ENCODE measurements at regions not wholly inside any gene's neighbourhood (a gene's known extent, or its start where the extent isn't known, plus 50 kb on each side); places are given as distances from the start of the nearest gene placed in this dataset.

DNA sequence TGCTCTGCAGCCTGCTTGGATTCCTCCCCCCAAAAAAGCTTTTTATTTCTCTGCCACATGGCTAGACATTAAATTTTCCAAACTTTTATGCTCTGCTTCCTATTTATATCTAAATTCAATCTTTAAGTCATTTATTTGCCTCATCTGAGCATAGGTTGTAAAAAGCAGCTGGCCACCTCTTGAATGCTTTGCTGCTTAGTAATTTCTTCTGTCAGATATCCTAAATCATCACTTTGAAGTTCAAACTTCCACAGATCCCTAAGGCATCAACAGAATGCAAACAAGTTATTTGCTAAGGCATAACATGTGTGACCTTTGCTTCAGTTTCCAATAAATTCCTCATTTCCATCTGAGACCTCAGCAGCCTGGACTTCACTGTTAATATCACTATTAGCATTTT, 209.6 kb downstream of the FSCB start:
- no peak for DNase-seq (ENCODE audit: low read depth)

DNA sequence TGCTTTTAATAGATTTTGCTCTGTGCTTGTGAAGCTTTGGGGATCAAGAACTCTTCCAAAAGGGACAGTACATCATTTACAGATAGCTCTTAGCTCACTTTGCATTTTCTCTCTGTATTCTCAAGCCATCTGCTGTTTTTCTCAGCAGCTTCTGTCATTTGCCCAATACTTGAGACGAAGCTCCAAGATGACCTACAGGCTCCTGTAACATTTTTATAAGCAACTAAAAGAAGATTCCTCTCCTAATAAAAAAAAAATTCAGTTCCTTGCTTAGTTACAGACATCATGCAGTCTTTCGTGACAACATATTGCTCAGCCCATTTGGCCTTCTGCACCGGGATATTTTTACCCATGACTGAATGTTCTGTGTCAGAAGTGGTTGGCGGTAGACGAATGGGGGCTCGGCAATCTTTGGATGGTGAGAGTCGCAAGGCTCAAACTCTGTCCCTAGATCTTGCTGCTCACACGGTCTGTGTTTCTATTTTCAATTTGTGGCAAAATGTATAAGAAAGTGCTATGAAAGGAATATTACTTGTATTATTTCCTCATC, 215.6 kb downstream of the FSCB start:
- DNase-seq (ENCODE audit: low read depth), result no peak

DNA sequence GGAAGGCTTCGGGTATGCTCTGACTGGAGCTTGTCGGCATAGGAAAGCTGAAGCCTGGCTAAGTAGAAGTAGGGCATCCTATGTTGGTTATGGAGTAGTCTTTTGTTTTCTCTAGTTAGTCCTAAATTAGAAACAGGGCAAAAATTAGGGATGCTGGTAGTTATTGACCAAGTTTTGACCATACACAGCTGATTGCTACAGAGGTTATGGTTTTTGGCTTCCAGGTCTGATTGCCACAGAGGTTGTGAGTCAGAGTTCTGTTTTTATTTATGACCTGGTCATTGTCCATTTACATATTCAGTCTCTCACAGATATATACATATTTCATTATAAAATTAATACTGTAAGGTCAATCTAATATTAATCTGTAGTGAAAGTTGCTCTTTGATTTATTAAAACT, 219.2 kb downstream of the FSCB start:
- DNase-seq (ENCODE audit: low read depth), result peak; percentile 17

DNA sequence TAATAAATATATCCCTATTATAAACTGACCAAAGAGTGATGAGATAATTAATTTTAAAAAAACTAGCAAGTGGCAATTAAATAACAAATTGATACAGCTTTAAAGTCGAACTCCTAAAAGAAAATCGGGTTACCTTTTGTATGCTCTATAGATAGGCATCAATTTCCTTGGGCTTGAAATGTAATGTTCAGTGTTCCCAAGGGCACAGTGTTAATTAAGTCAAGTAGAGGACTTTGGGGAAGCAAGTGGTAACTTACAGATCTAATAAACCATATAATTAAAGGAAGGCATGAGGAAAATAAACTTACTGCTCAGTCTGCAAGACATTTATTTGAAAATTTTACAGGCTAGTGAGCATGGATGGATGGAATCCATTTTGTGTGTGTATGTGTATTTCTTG, 220.9 kb downstream of the FSCB start:
- DNase-seq (ENCODE audit: low read depth), result no peak

- DNase-seq (ENCODE audit: low read depth), result no peak
Measured at GRCh38 chr14:44283836-44284235, 223.2 kb downstream of the FSCB start.

DNA sequence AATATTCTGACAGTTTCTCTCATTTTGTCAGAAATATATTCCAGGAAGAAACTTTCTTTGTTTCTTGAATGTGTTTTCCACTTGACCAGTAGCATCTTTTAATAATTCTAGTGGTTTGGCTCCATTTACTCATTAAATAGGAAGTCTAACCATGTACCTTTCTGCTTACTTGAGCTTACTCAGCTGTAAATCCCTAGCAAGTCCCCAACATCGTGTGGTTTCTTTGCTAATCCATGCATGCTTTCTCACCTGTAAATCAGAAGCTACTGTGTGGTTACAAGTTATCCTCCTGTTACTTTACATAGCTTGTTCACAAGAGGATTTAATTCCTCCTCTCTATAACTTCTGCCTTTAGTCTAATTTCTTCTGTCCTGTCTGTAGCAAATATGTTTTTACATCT, 227.7 kb downstream of the FSCB start:
- no peak for DNase-seq (ENCODE audit: low read depth)

GRCh38 chr14:44271637-44272036, 235.4 kb downstream of the FSCB start:
- peak; percentile 16 for DNase-seq (ENCODE audit: low read depth)

DNA sequence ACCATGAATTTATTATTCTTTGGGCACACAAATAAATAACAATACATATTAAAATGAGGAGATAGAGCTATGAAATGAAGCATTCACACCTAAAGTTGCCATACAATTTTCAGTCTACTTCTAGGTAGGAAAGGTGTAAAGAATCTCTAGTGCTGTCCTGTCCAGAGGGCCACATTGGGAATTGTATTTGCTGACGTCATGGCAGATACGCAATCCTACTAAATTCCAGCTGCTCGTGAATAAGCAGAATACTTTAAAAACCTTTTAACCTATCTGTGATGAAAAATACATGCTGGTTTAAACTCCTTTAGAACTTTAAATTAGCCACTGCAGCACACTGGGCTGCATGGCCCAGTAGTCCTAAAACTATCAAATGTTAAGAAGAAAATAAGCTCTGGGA, 236.1 kb downstream of the FSCB start:
- DNase-seq (ENCODE audit: low read depth), result no peak

- DNase-seq (ENCODE audit: low read depth), result no peak
Measured at GRCh38 chr14:44265246-44265645, 241.8 kb downstream of the FSCB start.

GRCh38 chr14:44215660-44216059, 291.4 kb downstream of the FSCB start:
- DNase-seq (ENCODE audit: low read depth), result no peak

DNA sequence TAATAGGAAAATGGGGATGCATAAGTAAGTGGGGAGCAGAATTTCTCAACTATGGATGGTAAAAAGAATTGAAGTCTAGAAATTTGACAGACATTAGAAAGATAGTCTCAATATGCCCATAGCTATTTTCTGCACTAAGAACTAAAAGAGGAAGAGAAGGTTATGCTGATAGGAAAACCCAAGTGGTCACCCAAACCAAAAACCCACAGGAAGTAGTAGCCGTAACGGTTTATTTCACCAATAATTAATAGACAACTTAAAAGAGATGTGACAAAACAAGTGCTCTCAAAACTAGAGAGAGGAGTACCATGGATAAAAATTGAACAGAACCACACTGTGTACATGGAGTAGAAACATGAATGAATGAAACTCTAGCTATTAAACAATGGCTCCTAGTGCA, 295.4 kb downstream of the FSCB start:
- no peak for DNase-seq (ENCODE audit: low read depth)

GRCh38 chr14:44204061-44204835, 302.8 kb downstream of the FSCB start:
- peak; percentile 44 for DNase-seq (ENCODE audit: low read depth)

DNA sequence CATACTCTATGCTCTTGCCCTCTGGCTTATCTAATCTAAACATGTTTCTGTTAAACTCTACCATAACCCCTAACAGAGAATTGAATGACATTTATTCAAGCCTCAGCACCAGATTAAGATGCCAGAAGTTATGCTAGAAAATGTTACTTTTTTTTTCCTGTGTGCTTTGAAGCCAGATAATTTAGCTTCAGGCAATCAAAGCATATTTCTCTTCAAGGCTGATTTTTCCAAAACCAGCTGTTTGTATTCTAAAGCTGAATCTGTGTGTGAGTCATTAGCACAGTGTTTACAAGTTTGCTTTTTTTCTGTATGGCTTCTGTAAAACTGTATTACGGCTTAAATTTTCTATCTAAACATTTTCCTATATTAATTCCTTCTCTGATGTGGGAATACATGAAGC, 326.1 kb downstream of the FSCB start:
- peak; percentile 2 for DNase-seq (ENCODE audit: low read depth)

DNA sequence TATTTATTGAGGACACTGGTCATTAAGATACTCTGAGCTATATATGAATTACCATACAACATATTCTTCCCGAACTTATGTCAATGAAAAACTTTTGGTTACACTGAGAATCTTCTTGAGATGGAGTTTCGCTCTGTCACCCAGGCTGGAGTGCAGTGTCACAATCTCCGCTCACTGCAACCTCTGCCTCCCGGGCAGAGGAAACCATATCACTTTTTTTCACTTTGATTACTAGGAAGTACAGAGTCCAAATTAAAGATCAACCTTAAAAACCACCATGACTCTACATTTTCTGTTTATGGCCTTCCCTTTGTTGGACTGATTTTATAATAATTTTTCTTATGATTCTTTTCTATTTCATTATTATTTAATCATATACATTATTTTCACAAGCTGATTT, 336.5 kb downstream of the FSCB start:
- no peak for DNase-seq (ENCODE audit: low read depth)

DNA sequence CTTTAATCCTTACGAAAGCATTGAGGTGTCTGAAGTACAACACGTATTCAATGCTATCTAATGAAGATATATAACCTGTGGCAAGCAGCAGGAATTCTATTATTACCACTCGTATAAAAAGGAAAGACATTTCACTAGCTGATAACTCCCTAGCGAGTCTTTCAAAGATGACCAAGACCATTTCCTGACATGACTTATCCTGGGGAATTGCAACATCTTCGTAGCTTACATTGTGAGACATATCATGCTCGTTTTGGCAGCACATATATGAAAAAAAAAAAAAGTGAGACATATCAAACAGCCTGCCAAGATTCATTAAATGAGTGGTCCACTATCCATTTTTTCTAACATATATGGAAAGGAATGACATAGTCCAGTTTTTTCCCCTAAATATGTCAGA, 337.0 kb downstream of the FSCB start:
- peak; percentile 49 for DNase-seq (ENCODE audit: low read depth)

DNA sequence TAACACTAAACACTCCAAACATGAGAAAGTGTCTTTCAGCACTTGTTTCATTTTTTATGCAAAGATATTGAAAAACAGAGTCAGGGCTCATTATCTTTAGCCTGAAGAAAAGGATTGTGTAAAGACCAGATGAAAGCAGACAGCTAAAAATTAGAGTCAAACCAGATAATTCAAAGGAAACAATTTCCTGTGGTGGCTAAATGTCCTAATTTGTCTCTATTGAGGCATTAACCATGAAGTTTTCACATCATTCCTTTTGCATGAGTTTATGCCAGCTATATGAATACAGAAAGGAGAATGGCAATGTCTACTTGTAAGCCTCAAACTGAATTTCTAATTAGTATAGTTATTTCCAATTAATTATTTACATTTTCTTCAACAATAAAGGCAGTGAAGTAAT, 338.5 kb downstream of the FSCB start:
- peak; percentile 16 for DNase-seq (ENCODE audit: low read depth)

DNA sequence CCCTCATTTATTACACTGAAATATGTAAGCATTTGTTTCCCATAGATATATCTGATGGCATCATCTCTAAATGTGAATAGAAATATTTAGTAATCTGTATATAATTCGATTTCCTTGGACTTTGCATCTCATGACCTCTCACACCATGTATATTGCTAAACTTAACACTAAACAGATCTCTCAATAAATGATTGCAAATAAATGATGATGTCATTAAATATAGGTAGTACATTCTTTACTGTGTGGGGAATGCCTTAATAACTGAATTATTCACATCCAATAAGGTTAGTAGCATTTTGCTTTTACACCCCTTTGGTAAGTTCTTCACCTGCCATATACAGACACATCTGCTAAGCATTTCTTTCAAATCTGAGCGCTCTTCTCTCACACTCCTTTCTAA, 340.5 kb downstream of the FSCB start:
- DNase-seq (ENCODE audit: low read depth), result no peak

GRCh38 chr14:44165936-44166335, 341.1 kb downstream of the FSCB start:
- DNase-seq (ENCODE audit: low read depth), result no peak

DNA sequence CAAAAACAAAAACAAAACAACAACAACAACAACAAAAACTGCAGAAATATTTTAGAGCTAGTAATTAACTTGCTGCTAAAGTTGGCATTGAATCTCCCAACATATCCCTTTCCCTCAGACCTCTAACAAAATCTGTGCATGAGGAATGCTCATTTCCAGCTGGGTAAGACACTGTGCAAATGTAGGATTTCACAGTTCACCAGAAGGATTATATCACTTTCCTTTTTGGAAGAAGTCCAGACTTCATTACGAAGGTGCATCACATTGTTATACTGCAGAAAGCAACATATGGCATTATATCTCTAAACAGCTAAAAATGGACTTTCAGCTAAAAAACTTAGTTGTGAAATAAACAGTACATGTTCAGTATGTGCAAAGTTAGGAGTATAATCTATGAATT, 341.8 kb downstream of the FSCB start:
- DNase-seq (ENCODE audit: low read depth), result no peak

- DNase-seq (ENCODE audit: low read depth), result peak; percentile 22
Measured at GRCh38 chr14:44163946-44164345, 343.1 kb downstream of the FSCB start.

DNA sequence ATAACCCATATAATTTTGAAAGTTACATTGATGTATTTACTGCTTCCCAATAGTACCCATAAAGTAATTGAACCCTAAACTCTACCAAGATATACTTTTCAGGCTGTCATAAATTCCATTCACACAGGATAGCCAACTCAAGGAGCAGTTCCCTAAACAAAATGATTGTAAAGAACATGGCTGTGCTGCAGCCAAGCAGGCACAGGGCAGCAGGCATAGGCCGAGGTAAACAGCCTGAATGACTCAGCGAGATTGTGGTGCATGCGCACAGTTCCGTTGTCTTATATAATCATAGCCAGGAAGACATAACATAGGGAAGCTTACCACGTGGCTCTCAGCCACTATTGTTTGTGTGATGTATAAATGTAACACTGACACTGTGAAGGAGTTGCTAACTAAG, 344.9 kb downstream of the FSCB start:
- no peak for DNase-seq (ENCODE audit: low read depth)

DNA sequence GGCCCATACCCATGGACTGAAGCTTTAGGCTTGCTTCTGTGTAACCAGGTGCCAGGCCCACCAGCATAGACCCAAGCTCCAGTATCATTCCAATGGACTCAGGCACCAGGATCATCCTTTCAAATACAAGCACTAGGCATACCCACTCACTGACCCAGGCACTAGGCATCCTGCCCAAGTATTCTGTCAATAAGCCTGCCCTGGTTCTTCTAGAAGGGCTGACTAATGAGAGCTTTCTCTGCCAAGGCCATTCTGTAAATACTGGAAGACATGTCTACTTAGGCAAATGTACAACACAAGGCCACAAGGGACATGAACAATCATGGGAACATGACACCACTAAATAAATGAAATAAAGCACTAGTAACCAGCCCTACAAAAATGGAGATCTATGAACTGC, 352.2 kb downstream of the FSCB start:
- DNase-seq (ENCODE audit: low read depth), result no peak

DNA sequence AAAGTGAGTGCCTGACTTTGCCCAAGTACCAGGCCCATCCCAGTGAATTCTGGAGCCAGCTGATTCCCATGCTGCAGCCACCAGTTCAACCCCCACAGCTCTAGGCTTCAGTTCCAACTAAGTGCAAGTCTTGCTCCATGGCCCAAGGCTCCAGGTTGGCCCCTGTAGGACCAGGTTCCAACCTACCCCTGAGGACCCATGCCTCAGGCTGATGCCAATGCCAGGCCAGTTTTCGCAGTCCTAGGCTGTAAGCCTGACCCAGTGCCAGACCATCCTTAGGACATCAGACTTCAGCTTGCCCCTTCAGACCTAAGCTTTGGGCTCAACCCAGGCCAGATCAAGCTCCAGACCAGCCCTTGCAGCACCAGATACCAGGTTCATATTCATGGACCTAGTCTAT, 352.6 kb downstream of the FSCB start:
- no peak for DNase-seq (ENCODE audit: low read depth)

DNA sequence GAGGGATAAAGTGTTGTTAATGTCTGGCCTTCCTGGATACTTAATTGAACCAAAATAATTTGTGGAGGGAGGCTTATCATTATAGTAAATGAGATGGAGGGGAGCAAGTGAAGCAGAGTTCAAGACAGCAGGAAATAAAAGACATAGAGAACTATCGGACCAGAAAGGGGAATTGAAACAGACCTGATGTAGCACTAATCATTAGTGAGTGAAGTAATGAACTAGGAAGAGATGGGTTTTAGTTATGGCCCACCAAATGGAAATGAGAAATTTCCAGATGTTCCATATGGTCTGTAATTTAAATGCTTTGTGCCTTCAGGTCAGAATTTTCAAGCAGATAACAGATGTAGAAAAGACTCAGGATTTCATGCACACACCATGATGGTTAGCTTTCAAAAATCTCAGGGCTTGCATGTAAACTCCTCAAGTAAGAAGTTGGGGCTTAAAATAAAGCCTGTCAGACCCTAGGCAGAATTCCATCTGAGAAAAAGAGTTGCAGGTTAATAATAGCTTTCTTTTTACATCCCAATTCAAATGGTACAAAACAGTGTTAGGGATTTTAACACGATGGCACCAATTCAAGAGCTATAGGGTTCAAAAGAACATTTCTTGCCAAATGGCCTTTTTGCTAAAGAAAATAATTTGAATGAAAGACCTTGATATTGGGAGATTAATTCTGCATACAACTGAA, 355.8 kb downstream of the FSCB start:
- DNase-seq (ENCODE audit: low read depth), result no peak
